ENCODE measurements at regions not wholly inside any gene's neighbourhood (a gene's known extent, or its start where the extent isn't known, plus 50 kb on each side); places are given as distances from the start of the nearest gene placed in this dataset.

GRCh38 chr6:21710908-21711627 lies 117.5 kb downstream of the SOX4 start:
- Histone ChIP-seq H3K36me3 (ENCODE audit: control insufficient read depth in 4 of 4, insufficient read depth in 3 of 4, low read depth in 1 of 4, low read length in 3 of 4) (no peaks in the 10 kb centered on the region), H3K4me3 (ENCODE audit: low read depth in 1 of 3, low read length in 3 of 3) (no peak overlapping the region), H3K27ac (ENCODE audit: low read depth in 1 of 2, low read length in 2 of 2) (no peak overlapping the region), H3K4me1 (ENCODE audit: control insufficient read depth in 4 of 4, insufficient read depth in 4 of 4, low read length in 3 of 4) (no peaks in the 10 kb centered on the region), H3K9ac (ENCODE audit: low read depth in 1 of 2, low read length in 2 of 2) (no peak overlapping the region), H3K27me3 (ENCODE audit: control insufficient read depth in 4 of 4, insufficient read depth in 4 of 4, low read length in 3 of 4) (no peaks in the 10 kb centered on the region), H3K9me3 (ENCODE audit: control insufficient read depth in 4 of 4, low read length in 3 of 4) (no peaks in the 10 kb centered on the region)
- TF ChIP-seq JUND (IDR thresholded peaks at IDR 0.05) (no peak), NR2F2 (IDR thresholded peaks at IDR 0.05) (no peak), FOXA2 (IDR thresholded peaks at IDR 0.05) (no peak), HNF4A (conservative IDR thresholded peaks at IDR 0.05) (no peak), YY1 (IDR thresholded peaks at IDR 0.05) (no peak), FOXA1 (IDR thresholded peaks at IDR 0.05) (no peak), REST (IDR thresholded peaks at IDR 0.05) (no peak), ATF3 (IDR thresholded peaks at IDR 0.05) (no peak), GABPA (IDR thresholded peaks at IDR 0.05 in 1 of 2, conservative IDR thresholded peaks at IDR 0.05 in 1 of 2) (no peak), MAX (IDR thresholded peaks at IDR 0.05) (no peak)
- DNase-seq (ENCODE audit: low spot score) = no peak
- 48% methylated on average over 7 of the region's 7 CpGs for WGBS

GRCh38 chr6:21712213-21712612 lies 118.7 kb downstream of the SOX4 start:
- no peak for TF ChIP-seq EGR1 (IDR thresholded peaks at IDR 0.05; ENCODE audit: low read depth in 2 of 2)
- no peak for TF ChIP-seq NR2F2 (IDR thresholded peaks at IDR 0.05)
- no peak for TF ChIP-seq FOXA2 (IDR thresholded peaks at IDR 0.05)
- no peak for TF ChIP-seq ATF3 (IDR thresholded peaks at IDR 0.05)
- TF ChIP-seq TAF1 (conservative IDR thresholded peaks at IDR 0.05) = no peak
- TF ChIP-seq HNF4G (IDR thresholded peaks at IDR 0.05) = no peak
- no peak for TF ChIP-seq FOXA1 (IDR thresholded peaks at IDR 0.05)
- TF ChIP-seq GABPA (IDR thresholded peaks at IDR 0.05 in 1 of 2, conservative IDR thresholded peaks at IDR 0.05 in 1 of 2) = no peak
- no peak for TF ChIP-seq SP1 (IDR thresholded peaks at IDR 0.05)
- H3K36me3 ChIP-seq (ENCODE audit: control insufficient read depth in 4 of 4, insufficient read depth in 3 of 4, low read depth in 1 of 4, low read length in 3 of 4) = no peaks in the 10 kb centered on the region
- no peaks in the 10 kb centered on the region for H3K27me3 ChIP-seq (ENCODE audit: control insufficient read depth in 4 of 4, insufficient read depth in 4 of 4, low read length in 3 of 4)
- no peak overlapping the region for H3K27ac ChIP-seq (ENCODE audit: low read depth in 1 of 2, low read length in 2 of 2)
- no peaks in the 10 kb centered on the region for H3K4me1 ChIP-seq (ENCODE audit: control insufficient read depth in 4 of 4, insufficient read depth in 4 of 4, low read length in 3 of 4)
- H3K4me3 ChIP-seq (ENCODE audit: low read depth in 1 of 3, low read length in 3 of 3) = no peak overlapping the region
- no peaks in the 10 kb centered on the region for H3K9me3 ChIP-seq (ENCODE audit: control insufficient read depth in 4 of 4, low read length in 3 of 4)
- 60% methylated on average over 4 of the region's 4 CpGs for WGBS
- no peak for DNase-seq (ENCODE audit: low spot score)
- H3K9ac ChIP-seq (ENCODE audit: low read depth in 1 of 2, low read length in 2 of 2) = no peak overlapping the region

- no peaks in the 10 kb centered on the region for H3K27me3 ChIP-seq (ENCODE audit: control insufficient read depth in 4 of 4, insufficient read depth in 4 of 4, low read length in 3 of 4)
- no peak overlapping the region for H3K27ac ChIP-seq (ENCODE audit: low read depth in 1 of 2, low read length in 2 of 2)
- no peak overlapping the region for H3K4me3 ChIP-seq (ENCODE audit: low read depth in 1 of 3, low read length in 3 of 3)
- no peaks in the 10 kb centered on the region for H3K4me1 ChIP-seq (ENCODE audit: control insufficient read depth in 4 of 4, insufficient read depth in 4 of 4, low read length in 3 of 4)
- TF ChIP-seq REST (IDR thresholded peaks at IDR 0.05) (no peak), EGR1 (IDR thresholded peaks at IDR 0.05; ENCODE audit: low read depth in 2 of 2) (no peak), YY1 (IDR thresholded peaks at IDR 0.05) (no peak), FOXA2 (IDR thresholded peaks at IDR 0.05) (no peak), MAX (IDR thresholded peaks at IDR 0.05) (no peak), HNF4A (conservative IDR thresholded peaks at IDR 0.05) (no peak)
- 78% methylated on average over 2 of the region's 2 CpGs for WGBS
- H3K36me3 ChIP-seq (ENCODE audit: control insufficient read depth in 4 of 4, insufficient read depth in 3 of 4, low read depth in 1 of 4, low read length in 3 of 4) = no peaks in the 10 kb centered on the region
- no peak overlapping the region for H3K9ac ChIP-seq (ENCODE audit: low read depth in 1 of 2, low read length in 2 of 2)
- no peaks in the 10 kb centered on the region for H3K9me3 ChIP-seq (ENCODE audit: control insufficient read depth in 4 of 4, low read length in 3 of 4)
- no peak for DNase-seq (ENCODE audit: low spot score)
These were observed 119.9 kb downstream of the SOX4 start for GRCh38 chr6:21713481-21713880.
